GM23338 (cell line): ENCODE measurements at regions not wholly inside any gene's neighbourhood (a gene's known extent, or its start where the extent isn't known, plus 50 kb on each side); places are given as distances from the start of the nearest gene placed in this dataset.

Experiments
- ATAC-seq: fragments of 200-7000 bp; cut with Tn5 transposase; 3 replicates; pipeline ENCODE4 v1.9.1; 2020
- DNase-seq: peaks from one replicate; pipeline ENCODE4 v3.0.0-alpha.2; 2015; ENCODE audit warnings: low spot score
- H2AFZ ChIP-seq: fragments of 200-600 bp; sonication (generic); 2 replicates; pipeline ENCODE4 v1.8.0; 2016; ENCODE audit warnings: antibody characterized with exemption, mild to moderate bottlenecking, moderate library complexity
- H3F3A ChIP-seq: fragments of 200-600 bp; sonication (generic); replicated peaks from 2 replicates; pipeline ENCODE4 v1.8.0; 2017; ENCODE audit warnings: antibody characterized with exemption, mixed run types, low read depth
- H3K27ac ChIP-seq: fragments of 200-600 bp; sonication (generic); 2 replicates; pipeline ENCODE4 v1.6.1; 2016; ENCODE audit warnings: low read depth
- H3K27me3 ChIP-seq: fragments of 200-600 bp; sonication (generic); 2 replicates; pipeline ENCODE4 v1.8.0; 2016; ENCODE audit warnings: mild to moderate bottlenecking, mixed run types, moderate library complexity; ENCODE audit not compliant: insufficient read depth
- H3K36me3 ChIP-seq: fragments of 200-600 bp; sonication (generic); 2 replicates; pipeline ENCODE4 v1.8.0; 2016; ENCODE audit warnings: mild to moderate bottlenecking; ENCODE audit not compliant: insufficient read depth
- H3K4me1 ChIP-seq: fragments of 200-600 bp; sonication (generic); 2 replicates; pipeline ENCODE4 v1.8.0; 2016; ENCODE audit warnings: mild to moderate bottlenecking, moderate library complexity; ENCODE audit not compliant: insufficient read depth
- H3K4me2 ChIP-seq: fragments of 200-600 bp; sonication (generic); 2 replicates; pipeline ENCODE4 v1.7.1; 2017; ENCODE audit warnings: mixed run types
- H3K4me3 ChIP-seq: fragments of 200-600 bp; sonication (generic); 2 replicates; pipeline ENCODE4 v1.6.1; 2016; ENCODE audit warnings: mixed run types
- H3K79me2 ChIP-seq: fragments of 200-600 bp; sonication (generic); replicated peaks from 2 replicates; pipeline ENCODE4 v1.8.0; 2017; ENCODE audit warnings: mild to moderate bottlenecking; ENCODE audit not compliant: insufficient read depth
- H3K9me2 ChIP-seq: fragments of 200-600 bp; sonication (generic); 2 replicates; pipeline ENCODE4 v1.8.0; 2017; ENCODE audit not compliant: insufficient read depth
- H4K20me1 ChIP-seq: fragments of 200-600 bp; sonication (generic); replicated peaks from 2 replicates; pipeline ENCODE4 v1.8.0; 2017; ENCODE audit warnings: mild to moderate bottlenecking; ENCODE audit not compliant: insufficient read depth
- H3K27ac Mint-ChIP-seq: 2 replicates; pipeline ENCODE4 v1.8.0; 2020; ENCODE audit warnings: inconsistent platforms, mild to moderate bottlenecking, moderate library complexity, mixed read lengths
- H3K27me3 Mint-ChIP-seq: 3 replicates; pipeline ENCODE4 v1.8.0; 2022; ENCODE audit warnings: low read depth, mild to moderate bottlenecking, moderate library complexity, mixed read lengths, inconsistent platforms; ENCODE audit not compliant: insufficient read depth, poor library complexity
- H3K36me3 Mint-ChIP-seq: 3 replicates; pipeline ENCODE4 v1.8.0; 2021; ENCODE audit warnings: low read depth, mild to moderate bottlenecking, inconsistent platforms, moderate library complexity, mixed read lengths
- H3K4me1 Mint-ChIP-seq: 3 replicates; pipeline ENCODE4 v1.8.0; 2020; ENCODE audit warnings: mild to moderate bottlenecking, inconsistent platforms, mixed read lengths
- H3K4me3 Mint-ChIP-seq: 3 replicates; pipeline ENCODE4 v1.8.0; 2021; ENCODE audit warnings: moderate library complexity, mild to moderate bottlenecking, inconsistent platforms, mixed read lengths
- H3K9me3 Mint-ChIP-seq: 3 replicates; pipeline ENCODE4 v1.8.0; 2020; ENCODE audit warnings: moderate library complexity, mild to moderate bottlenecking, inconsistent platforms, mixed read lengths
- CREB1 ChIP-seq: fragments of 250-450 bp; sonication (Bioruptor Pico); IDR thresholded peaks from 2 replicates; pipeline ENCODE4 v1.5.0; 2020; ENCODE audit warnings: low read depth, mild to moderate bottlenecking, moderate library complexity
- EZH2 ChIP-seq: fragments of 200-600 bp; sonication (generic); IDR thresholded peaks from one replicate; pipeline ENCODE4 v1.8.0; 2017; ENCODE audit warnings: antibody characterized with exemption, mild to moderate bottlenecking, low read depth; ENCODE audit not compliant: unreplicated experiment
- EZH2phosphoT487 ChIP-seq: fragments of 200-600 bp; sonication (generic); IDR thresholded peaks from one replicate; pipeline ENCODE4 v1.8.1; 2018; ENCODE audit warnings: antibody characterized with exemption; ENCODE audit not compliant: unreplicated experiment
- JUNB ChIP-seq: IDR thresholded peaks from one replicate; pipeline ENCODE4 v1.6.1; 2016; ENCODE audit warnings: antibody characterized with exemption; ENCODE audit not compliant: unreplicated experiment
- NANOG ChIP-seq: IDR thresholded peaks from 2 replicates; pipeline ENCODE4 v1.6.1; 2016; ENCODE audit warnings: antibody characterized with exemption, borderline replicate concordance
- POLR2AphosphoS5 ChIP-seq: IDR thresholded peaks from 2 replicates; pipeline ENCODE4 v1.6.1; 2016; ENCODE audit warnings: antibody characterized with exemption, low read depth
- REST ChIP-seq: IDR thresholded peaks from one replicate; pipeline ENCODE4 v1.6.1; 2018; ENCODE audit warnings: antibody characterized with exemption; ENCODE audit not compliant: unreplicated experiment
- STAT1 ChIP-seq: IDR thresholded peaks from one replicate; pipeline ENCODE4 v1.6.1; 2016; ENCODE audit warnings: antibody characterized with exemption; ENCODE audit not compliant: unreplicated experiment
- ZNF114 ChIP-seq: fragments of 250-450 bp; sonication (Bioruptor Pico); IDR thresholded peaks from 2 replicates; pipeline ENCODE4 v1.5.0; 2020; ENCODE audit warnings: mild to moderate bottlenecking, moderate library complexity
- ZNF331 ChIP-seq: fragments of 250-450 bp; sonication (Bioruptor Pico); IDR thresholded peaks from 2 replicates; pipeline ENCODE4 v1.5.0; 2020; ENCODE audit warnings: low read depth, mild to moderate bottlenecking, moderate library complexity
- ZNF462 ChIP-seq: fragments of 250-450 bp; sonication (Bioruptor Pico); IDR thresholded peaks from 2 replicates; pipeline ENCODE4 v1.5.0; 2020; ENCODE audit warnings: mild to moderate bottlenecking, moderate library complexity
- TF ChIP-seq, protein P1 (sequence below), 2 experiments: fragments of 200-600 bp in 1 of 2; sonication (generic) in 1 of 2; conservative IDR thresholded peaks; 2 replicates each; pipeline versions ENCODE4 v1.5.1 to v1.6.1; 2016 to 2017; ENCODE audit warnings: antibody characterized with exemption in 2 of 2, low read depth in 2 of 2, mild to moderate bottlenecking in 2 of 2, moderate library complexity in 1 of 2
- TF ChIP-seq, protein P2 (sequence below): IDR thresholded peaks from 2 replicates; pipeline ENCODE4 v1.6.1; 2016; ENCODE audit warnings: antibody characterized with exemption

- H3K4me1 ChIP-seq = peaks cover 27% of the 10 kb centered on the region
- H3K27ac Mint-ChIP-seq = no peak overlapping the region
Observed at GRCh38 chr1:222996310-222996975, 146.6 kb downstream of the TLR5 start.

More at GRCh38 chr1:222996310-222996975, 146.6 kb downstream of the TLR5 start:
- Mint-ChIP-seq H3K9me3 (no peaks in the 10 kb centered on the region), H3K27me3 (no peaks in the 10 kb centered on the region), H3K4me1 (peaks cover 33% of the 10 kb centered on the region), H3K4me3 (no peak overlapping the region), H3K36me3 (no peaks in the 10 kb centered on the region)
- H2AFZ ChIP-seq = no peak overlapping the region
- no peak for DNase-seq
- ATAC-seq = no peak
- peaks cover 6% of the 10 kb centered on the region; the same call in 1 of the 2 replicates for H3K27me3 ChIP-seq
- no peak overlapping the region for H3K4me2 ChIP-seq
- no peaks in the 10 kb centered on the region for H3F3A ChIP-seq
- H3K36me3 ChIP-seq = no peaks in the 10 kb centered on the region
- H4K20me1 ChIP-seq = no peaks in the 10 kb centered on the region
- H3K9me2 ChIP-seq = no peaks in the 10 kb centered on the region
- no peaks in the 10 kb centered on the region for H3K79me2 ChIP-seq
- TF ChIP-seq CREB1 (CRISPR knock-in tag) (no peak), POLR2AphosphoS5 (no peak), NANOG (no peak), ZNF331 (CRISPR knock-in tag) (no peak), EZH2 (no peak), ZNF114 (CRISPR knock-in tag) (no peak), EZH2phosphoT487 (no peak), REST (no peak), ZNF462 (CRISPR knock-in tag) (no peak), STAT1 (no peak), JUNB (no peak)
- TF ChIP-seq, protein P1, sequence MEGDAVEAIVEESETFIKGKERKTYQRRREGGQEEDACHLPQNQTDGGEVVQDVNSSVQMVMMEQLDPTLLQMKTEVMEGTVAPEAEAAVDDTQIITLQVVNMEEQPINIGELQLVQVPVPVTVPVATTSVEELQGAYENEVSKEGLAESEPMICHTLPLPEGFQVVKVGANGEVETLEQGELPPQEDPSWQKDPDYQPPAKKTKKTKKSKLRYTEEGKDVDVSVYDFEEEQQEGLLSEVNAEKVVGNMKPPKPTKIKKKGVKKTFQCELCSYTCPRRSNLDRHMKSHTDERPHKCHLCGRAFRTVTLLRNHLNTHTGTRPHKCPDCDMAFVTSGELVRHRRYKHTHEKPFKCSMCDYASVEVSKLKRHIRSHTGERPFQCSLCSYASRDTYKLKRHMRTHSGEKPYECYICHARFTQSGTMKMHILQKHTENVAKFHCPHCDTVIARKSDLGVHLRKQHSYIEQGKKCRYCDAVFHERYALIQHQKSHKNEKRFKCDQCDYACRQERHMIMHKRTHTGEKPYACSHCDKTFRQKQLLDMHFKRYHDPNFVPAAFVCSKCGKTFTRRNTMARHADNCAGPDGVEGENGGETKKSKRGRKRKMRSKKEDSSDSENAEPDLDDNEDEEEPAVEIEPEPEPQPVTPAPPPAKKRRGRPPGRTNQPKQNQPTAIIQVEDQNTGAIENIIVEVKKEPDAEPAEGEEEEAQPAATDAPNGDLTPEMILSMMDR (conservative IDR thresholded peaks at IDR 0.05; ENCODE audit: low read depth in 2 of 2) = no peak
- TF ChIP-seq, protein P2, sequence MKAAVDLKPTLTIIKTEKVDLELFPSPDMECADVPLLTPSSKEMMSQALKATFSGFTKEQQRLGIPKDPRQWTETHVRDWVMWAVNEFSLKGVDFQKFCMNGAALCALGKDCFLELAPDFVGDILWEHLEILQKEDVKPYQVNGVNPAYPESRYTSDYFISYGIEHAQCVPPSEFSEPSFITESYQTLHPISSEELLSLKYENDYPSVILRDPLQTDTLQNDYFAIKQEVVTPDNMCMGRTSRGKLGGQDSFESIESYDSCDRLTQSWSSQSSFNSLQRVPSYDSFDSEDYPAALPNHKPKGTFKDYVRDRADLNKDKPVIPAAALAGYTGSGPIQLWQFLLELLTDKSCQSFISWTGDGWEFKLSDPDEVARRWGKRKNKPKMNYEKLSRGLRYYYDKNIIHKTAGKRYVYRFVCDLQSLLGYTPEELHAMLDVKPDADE = no peak
- H3K27ac ChIP-seq = no peak overlapping the region
- no peak overlapping the region for H3K4me3 ChIP-seq
